ENCODE measurements at regions not wholly inside any gene's neighbourhood (a gene's known extent, or its start where the extent isn't known, plus 50 kb on each side); places are given as distances from the start of the nearest gene placed in this dataset.

- Mint-ChIP-seq H3K9me3 (peaks cover 4% of the 10 kb centered on the region), H3K4me1 (ENCODE audit: low read depth) (peaks cover 11% of the 10 kb centered on the region), H3K36me3 (ENCODE audit: insufficient read depth) (peaks cover 1% of the 10 kb centered on the region), H3K27me3 (ENCODE audit: low read depth) (no peaks in the 10 kb centered on the region), H3K4me3 (no peak overlapping the region)
- DNase-seq, result no peak
- no peak for ATAC-seq
These were observed 66.3 kb upstream of the NCOR2 start for GRCh38 chr12:124633365-124634362.

- Mint-ChIP-seq H3K4me3 (no peak overlapping the region), H3K4me1 (ENCODE audit: low read depth) (peaks cover 11% of the 10 kb centered on the region), H3K36me3 (ENCODE audit: insufficient read depth) (peaks cover 1% of the 10 kb centered on the region), H3K27me3 (ENCODE audit: low read depth) (no peaks in the 10 kb centered on the region), H3K9me3 (peaks cover 4% of the 10 kb centered on the region)
- ATAC-seq (no peak), DNase-seq (no peak)
These were observed 65.1 kb upstream of the NCOR2 start for GRCh38 chr12:124632519-124632984.

DNA sequence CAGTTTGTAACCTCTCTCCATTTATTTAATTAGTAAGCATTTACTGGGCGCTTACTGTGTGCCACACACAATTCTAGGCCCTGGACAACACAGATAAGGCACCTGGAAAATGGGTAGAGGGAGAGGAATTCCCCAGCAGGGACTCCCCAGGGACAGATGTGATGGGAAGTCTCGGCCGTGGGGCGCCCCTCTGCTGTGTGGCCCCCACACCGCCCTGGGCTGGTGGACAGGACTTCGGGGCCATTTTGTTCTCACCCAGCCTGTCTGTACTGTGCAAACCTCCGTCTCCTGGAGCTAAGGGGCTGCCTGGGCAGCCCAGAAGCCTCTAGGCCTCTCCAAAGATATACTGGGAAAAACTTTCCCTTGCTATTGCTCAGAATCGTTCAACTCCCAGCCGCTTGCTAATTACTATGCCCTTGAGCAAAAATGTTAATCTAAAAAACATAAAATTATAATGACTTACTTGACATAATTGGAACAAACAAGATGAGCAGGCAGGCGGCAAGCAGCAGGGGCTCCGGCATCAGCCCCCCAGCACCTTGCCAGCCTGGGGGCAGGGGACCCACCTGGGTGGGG lies 64.4 kb upstream of the NCOR2 start:
- H3K4me1 Mint-ChIP-seq (ENCODE audit: low read depth), result peaks cover 11% of the 10 kb centered on the region
- H3K4me3 Mint-ChIP-seq, result no peak overlapping the region
- no peaks in the 10 kb centered on the region for H3K27me3 Mint-ChIP-seq (ENCODE audit: low read depth)
- peaks cover 4% of the 10 kb centered on the region for H3K9me3 Mint-ChIP-seq
- peaks cover 1% of the 10 kb centered on the region for H3K36me3 Mint-ChIP-seq (ENCODE audit: insufficient read depth)
- ATAC-seq (no peak), DNase-seq (no peak)

GRCh38 chr12:124630791-124631313 lies 63.4 kb upstream of the NCOR2 start:
- Mint-ChIP-seq H3K9me3 (peaks cover under 1% of the 10 kb centered on the region), H3K27me3 (ENCODE audit: low read depth) (no peaks in the 10 kb centered on the region), H3K4me1 (ENCODE audit: low read depth) (peaks cover 2% of the 10 kb centered on the region), H3K36me3 (ENCODE audit: insufficient read depth) (no peaks in the 10 kb centered on the region), H3K4me3 (no peak overlapping the region)
- DNase-seq (no peak), ATAC-seq (no peak)

- Mint-ChIP-seq H3K4me1 (ENCODE audit: low read depth) (no peaks in the 10 kb centered on the region), H3K27me3 (ENCODE audit: low read depth) (no peaks in the 10 kb centered on the region), H3K4me3 (no peak overlapping the region), H3K36me3 (ENCODE audit: insufficient read depth) (no peaks in the 10 kb centered on the region), H3K9me3 (no peaks in the 10 kb centered on the region)
- ATAC-seq, result no peak
- no peak for DNase-seq
These were observed 62.5 kb upstream of the NCOR2 start for GRCh38 chr12:124629789-124630480.

DNA sequence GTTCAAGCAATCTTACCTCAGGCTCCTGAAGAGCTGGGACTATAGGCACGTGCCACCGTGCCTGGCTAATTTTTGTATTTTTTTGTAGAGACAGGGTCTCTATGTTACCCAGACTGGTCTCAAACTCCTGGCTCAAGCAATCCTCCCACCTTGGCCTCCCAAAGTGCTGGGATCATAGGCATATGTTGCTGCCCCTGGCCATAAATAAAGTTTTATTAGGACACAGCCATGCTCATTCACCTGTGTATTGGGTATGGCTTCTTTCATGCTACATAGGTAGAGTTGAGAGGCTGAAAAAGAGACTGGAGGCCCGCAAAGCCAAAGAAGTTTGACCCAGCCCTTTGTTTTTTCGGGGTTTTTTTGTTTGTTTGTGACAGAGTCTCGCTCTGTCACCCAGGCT lies 61.7 kb upstream of the NCOR2 start:
- no peak for ATAC-seq
- Mint-ChIP-seq H3K4me3 (no peak overlapping the region), H3K36me3 (ENCODE audit: insufficient read depth) (no peaks in the 10 kb centered on the region), H3K4me1 (ENCODE audit: low read depth) (no peaks in the 10 kb centered on the region), H3K9me3 (no peaks in the 10 kb centered on the region), H3K27me3 (ENCODE audit: low read depth) (no peaks in the 10 kb centered on the region)
- no peak for DNase-seq

GRCh38 chr12:124627956-124628355 lies 60.5 kb upstream of the NCOR2 start:
- ATAC-seq (no peak), DNase-seq (no peak)
- Mint-ChIP-seq H3K36me3 (ENCODE audit: insufficient read depth) (no peaks in the 10 kb centered on the region), H3K4me3 (no peak overlapping the region), H3K4me1 (ENCODE audit: low read depth) (no peaks in the 10 kb centered on the region), H3K27me3 (ENCODE audit: low read depth) (no peaks in the 10 kb centered on the region), H3K9me3 (peaks cover 3% of the 10 kb centered on the region)

- peaks cover 3% of the 10 kb centered on the region for H3K9me3 Mint-ChIP-seq
- H3K4me1 Mint-ChIP-seq (ENCODE audit: low read depth), result no peaks in the 10 kb centered on the region
- H3K4me3 Mint-ChIP-seq, result no peak overlapping the region
- no peak for DNase-seq
- ATAC-seq, result no peak
- H3K27me3 Mint-ChIP-seq (ENCODE audit: low read depth), result no peaks in the 10 kb centered on the region
- H3K36me3 Mint-ChIP-seq (ENCODE audit: insufficient read depth), result no peaks in the 10 kb centered on the region
These were observed 59.6 kb upstream of the NCOR2 start for GRCh38 chr12:124626971-124627411.

GRCh38 chr12:124625867-124626675 lies 58.7 kb upstream of the NCOR2 start:
- no peak for DNase-seq
- no peak for ATAC-seq
- no peak overlapping the region for H3K4me3 Mint-ChIP-seq
- peaks cover 3% of the 10 kb centered on the region for H3K9me3 Mint-ChIP-seq
- no peaks in the 10 kb centered on the region for H3K27me3 Mint-ChIP-seq (ENCODE audit: low read depth)
- no peaks in the 10 kb centered on the region for H3K36me3 Mint-ChIP-seq (ENCODE audit: insufficient read depth)
- no peaks in the 10 kb centered on the region for H3K4me1 Mint-ChIP-seq (ENCODE audit: low read depth)

DNA sequence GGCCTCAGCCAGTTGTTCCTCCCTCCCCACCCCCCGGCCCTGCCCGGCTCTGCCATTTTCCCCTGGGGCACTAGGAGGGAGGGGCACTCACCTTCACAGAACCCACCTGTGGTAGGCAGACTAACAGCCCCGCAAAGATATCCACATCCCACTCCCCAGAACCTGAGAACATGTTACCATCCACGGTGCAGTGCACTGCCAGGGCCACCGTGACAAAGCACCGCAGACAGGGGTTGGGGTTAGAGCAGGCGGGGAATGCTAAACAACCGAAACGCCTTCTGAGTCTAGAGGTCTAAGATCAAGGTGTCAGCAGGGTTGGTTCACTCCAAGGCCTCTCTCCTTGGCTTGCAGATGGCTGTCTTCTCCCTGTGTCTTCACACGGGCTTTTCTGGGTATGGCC lies 57.4 kb upstream of the NCOR2 start:
- Mint-ChIP-seq H3K4me1 (ENCODE audit: low read depth) (no peaks in the 10 kb centered on the region), H3K36me3 (ENCODE audit: insufficient read depth) (no peaks in the 10 kb centered on the region), H3K9me3 (peaks cover 3% of the 10 kb centered on the region), H3K4me3 (no peak overlapping the region), H3K27me3 (ENCODE audit: low read depth) (no peaks in the 10 kb centered on the region)
- DNase-seq (no peak), ATAC-seq (no peak)

- Mint-ChIP-seq H3K9me3 (peaks cover 3% of the 10 kb centered on the region), H3K4me3 (no peak overlapping the region), H3K36me3 (ENCODE audit: insufficient read depth) (no peaks in the 10 kb centered on the region), H3K27me3 (ENCODE audit: low read depth) (peaks cover under 1% of the 10 kb centered on the region), H3K4me1 (ENCODE audit: low read depth) (no peaks in the 10 kb centered on the region)
- DNase-seq (no peak), ATAC-seq (no peak)
These were observed 56.1 kb upstream of the NCOR2 start for GRCh38 chr12:124623344-124624035.

- H3K36me3 Mint-ChIP-seq (ENCODE audit: insufficient read depth), result no peaks in the 10 kb centered on the region
- DNase-seq, result no peak
- H3K4me1 Mint-ChIP-seq (ENCODE audit: low read depth), result no peaks in the 10 kb centered on the region
- H3K27me3 Mint-ChIP-seq (ENCODE audit: low read depth), result peaks cover 2% of the 10 kb centered on the region
- no peak for ATAC-seq
- peaks cover 3% of the 10 kb centered on the region for H3K9me3 Mint-ChIP-seq
- H3K4me3 Mint-ChIP-seq, result no peak overlapping the region
These were observed 55.4 kb upstream of the NCOR2 start for GRCh38 chr12:124622764-124623163.

GRCh38 chr12:124622331-124622730 lies 54.9 kb upstream of the NCOR2 start:
- Mint-ChIP-seq H3K4me1 (ENCODE audit: low read depth) (no peaks in the 10 kb centered on the region), H3K4me3 (no peak overlapping the region), H3K9me3 (peaks cover 3% of the 10 kb centered on the region), H3K36me3 (ENCODE audit: insufficient read depth) (no peaks in the 10 kb centered on the region), H3K27me3 (ENCODE audit: low read depth) (peaks cover 2% of the 10 kb centered on the region)
- ATAC-seq, result no peak
- no peak for DNase-seq

Measured in activated T-cell treated with anti-CD3 and anti-CD28 coated beads, Interleukin-2, amount 50 U/mL, for 4 hours (primary cell).